ENCODE measurements at regions not wholly inside any gene's neighbourhood (a gene's known extent, or its start where the extent isn't known, plus 50 kb on each side); places are given as distances from the start of the nearest gene placed in this dataset.
"Not testable (repeated sequence)": the region's sequence is repeated elsewhere in the genome, so short reads cannot be mapped to it uniquely, and the experiment has no call there.

DNA sequence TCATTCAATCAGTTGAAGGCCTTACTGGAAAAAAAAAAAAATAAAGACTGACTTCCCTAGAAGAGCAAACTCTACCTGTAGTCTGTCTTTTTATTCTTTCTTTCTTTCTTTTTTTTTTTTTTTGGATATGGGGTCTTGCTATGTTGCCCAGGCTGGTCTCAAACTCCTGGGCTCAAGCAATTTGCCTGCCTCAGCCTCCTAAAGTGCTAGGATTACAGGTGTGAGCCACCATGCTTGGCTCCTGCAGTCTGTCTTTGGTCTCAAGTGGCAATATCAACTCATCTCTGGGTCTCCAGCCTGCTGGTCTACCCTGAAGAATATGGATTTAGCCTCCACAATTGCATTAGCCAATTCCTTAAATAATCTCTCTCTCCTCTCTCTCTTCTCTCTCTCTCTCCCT is 167.7 kb upstream of the P2RY1 start:
- DNase-seq (ENCODE audit: low spot score): no peak

DNA sequence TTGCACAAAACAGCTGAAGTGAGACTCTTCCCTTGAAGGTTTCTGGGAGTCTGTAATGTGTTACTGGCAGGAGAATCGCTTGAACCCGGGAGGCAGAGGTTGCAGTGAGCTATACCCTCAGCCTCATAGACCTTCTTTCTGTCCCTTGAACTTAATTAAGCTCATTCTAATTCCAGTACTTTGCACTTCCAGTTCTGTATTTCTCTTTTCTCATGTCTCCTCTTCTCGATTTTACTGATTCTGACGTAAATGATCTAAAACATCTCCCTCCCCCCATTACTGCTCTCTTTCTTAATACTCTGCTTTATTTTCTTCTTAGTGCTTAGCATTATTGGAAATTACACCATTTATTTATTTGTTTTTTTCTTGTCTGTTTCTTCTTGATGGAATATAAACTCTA is 165.4 kb upstream of the P2RY1 start:
- DNase-seq (ENCODE audit: low spot score): no peak

DNA sequence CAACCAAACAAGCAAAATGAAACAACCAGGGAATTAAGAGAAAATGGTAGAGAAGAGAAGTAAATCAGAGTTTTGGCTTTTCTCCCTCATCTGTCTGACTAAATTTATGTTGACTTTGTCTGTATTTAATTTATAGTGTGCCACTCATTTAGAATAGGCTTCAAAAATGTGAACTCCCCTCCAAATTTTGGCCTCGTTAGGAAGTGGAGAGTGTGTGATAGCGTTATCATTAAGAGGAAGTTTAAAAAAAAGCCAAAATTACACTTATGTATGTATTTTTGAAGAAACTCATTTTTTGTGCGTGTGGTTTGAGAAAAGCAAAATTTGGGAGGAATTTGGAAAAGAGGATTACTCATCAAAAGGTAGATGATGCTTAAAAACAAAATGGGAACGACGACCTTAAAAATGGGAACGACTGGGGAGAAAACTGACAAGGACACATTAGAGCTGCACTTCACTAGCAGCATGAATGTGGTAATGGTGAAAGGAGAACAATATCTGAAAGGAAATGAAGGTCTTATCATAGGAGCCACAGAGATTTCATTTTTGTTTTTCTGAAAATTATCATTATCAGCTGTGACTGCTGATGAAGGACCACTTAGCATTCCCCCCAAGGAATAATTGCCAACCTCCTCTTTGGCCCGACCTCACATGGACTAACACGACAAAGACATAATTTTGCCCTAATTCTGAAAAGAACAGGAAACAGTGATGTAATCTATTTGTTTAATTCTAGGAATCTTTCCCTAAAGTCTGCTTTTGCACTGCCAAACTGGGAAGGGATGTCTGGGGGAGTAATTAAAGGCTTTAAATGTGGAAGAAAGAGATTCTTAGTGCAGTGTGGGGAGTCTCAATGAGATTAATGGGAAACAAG is 163.2 kb upstream of the P2RY1 start:
- no peak for DNase-seq (ENCODE audit: low spot score)

DNA sequence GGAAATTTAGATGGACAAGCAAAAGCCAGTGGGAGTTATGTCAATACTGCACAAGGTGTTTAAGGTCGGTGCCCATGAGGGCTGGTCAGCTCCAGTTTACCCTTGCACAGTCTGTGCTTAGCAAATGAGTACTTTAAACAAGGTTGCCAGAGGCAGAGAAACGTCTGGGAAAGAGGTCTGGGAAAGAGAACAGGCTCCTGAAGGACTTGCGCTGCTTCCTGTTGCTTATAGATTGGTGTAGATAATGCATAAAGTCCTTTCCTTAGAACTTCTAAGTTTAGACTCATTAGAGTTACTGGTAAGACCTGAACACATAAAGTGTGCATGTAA is 162.6 kb upstream of the P2RY1 start:
- no peak for DNase-seq (ENCODE audit: low spot score)

DNA sequence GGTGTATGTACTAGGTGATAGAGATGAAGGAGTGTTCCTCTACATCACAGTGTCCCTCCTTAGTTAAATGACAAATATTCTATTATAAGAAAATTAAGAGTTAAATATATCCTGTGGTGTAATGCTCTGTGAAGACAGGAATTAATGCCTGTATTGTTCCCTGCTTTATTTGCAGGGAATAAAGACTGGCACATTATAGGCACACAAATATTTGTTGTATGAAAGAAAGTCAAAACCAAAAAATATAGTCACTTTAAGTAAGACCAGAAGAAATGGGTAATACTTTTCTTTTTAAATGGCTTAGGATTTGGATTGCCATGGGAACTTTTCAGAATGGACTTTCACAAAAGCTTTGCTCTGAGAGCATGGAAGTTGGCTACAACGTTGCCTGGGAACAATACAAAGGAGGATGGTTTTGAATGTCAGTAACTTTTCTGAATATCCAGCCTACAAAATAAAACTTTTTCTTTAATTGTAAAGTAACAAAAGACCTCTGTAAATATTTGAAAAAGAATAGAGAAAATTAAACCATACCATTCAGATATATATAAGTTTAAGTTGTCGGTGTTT is 158.0 kb upstream of the P2RY1 start:
- DNase-seq (ENCODE audit: low spot score): no peak

DNA sequence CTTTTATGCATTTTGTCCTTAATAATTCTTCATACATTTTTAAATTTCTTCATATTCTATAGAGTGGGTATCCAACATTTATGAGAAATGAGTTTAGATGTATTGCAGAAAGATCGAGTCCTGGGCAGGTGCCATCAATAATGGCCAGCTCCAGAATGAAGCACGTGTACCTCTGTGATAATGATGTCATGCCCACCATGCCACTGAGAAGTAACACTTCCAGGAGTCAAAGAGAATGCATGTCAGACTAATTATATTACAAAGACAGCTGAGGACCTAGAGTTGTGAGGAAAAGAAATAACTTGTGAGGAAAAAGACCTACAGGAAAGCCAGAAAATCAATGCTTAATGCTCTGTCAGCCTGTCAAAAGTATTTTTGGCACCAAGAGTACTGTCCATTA is 157.4 kb upstream of the P2RY1 start:
- no peak for DNase-seq (ENCODE audit: low spot score)

DNA sequence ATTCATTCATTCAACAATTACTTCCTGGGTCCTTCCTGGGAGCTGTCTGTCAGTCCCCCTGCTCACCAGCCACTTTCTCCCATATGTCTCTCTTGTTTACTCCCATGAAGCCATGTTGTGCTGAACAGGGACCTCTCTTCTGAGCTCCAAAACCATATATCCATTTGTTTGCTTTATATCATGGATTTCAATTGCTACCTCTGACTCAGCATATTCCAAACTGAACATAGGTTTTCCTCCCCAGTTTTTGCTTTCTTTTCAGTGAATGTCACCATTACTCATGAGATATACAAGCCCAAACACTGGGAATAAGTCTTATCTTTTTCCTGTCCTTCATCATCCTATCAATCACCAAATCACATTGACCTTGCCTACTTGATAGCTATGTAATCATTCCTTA is 152.5 kb upstream of the P2RY1 start:
- no peak for DNase-seq (ENCODE audit: low spot score)

DNA sequence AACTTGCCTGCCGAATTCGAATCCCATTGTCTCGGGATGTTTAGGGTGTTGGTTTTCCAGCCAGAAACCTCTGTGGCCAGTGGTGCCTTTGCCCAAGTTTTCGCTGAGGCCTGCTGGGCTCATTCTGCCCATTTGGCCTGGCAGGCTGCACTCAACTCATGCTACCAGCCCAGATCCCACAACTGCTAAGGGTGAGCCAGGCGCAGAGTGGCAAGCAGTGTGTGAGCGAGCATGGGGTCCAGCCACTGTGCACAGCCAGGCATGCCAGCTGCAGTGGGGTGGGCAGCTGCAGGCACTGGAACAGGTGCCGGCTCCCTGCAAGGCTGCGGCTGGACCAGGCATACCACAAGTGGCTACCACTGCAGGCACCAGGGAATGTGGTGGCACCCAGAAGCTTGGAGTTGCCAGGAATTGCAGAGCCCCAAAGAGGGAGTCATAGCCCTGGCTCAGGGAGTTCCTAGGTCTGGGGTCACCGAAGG is 151.4 kb upstream of the P2RY1 start:
- no peak for DNase-seq (ENCODE audit: low spot score)

- DNase-seq (ENCODE audit: low spot score): no peak
These were observed 150.7 kb upstream of the P2RY1 start for GRCh38 chr3:152684279-152684678.

DNA sequence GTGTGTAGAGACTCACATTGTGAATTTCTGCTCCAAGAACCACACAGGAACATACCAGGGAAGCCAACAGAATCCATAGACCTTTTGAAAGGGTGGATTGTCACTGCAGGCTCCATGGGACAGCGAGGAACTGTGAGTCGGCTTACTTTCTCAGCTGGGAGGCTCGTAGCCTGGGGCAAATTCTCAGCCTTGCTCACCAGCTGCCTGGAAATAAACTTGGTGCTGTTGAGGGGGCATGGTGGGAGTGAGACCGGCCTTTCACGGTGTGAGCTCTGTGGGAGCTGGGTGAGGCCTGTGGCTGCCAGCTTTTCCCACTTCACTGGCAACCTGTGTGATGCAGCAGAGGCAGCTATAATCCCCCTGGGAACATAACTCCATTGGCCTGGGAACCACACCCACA is 146.6 kb upstream of the P2RY1 start:
- DNase-seq (ENCODE audit: low spot score): no peak

GRCh38 chr3:152692326-152692725 is 142.6 kb upstream of the P2RY1 start:
- DNase-seq (ENCODE audit: low spot score): not testable (repeated sequence)

- DNase-seq (ENCODE audit: low spot score): not testable (repeated sequence)
These were observed 141.2 kb upstream of the P2RY1 start for GRCh38 chr3:152693521-152694250.

DNA sequence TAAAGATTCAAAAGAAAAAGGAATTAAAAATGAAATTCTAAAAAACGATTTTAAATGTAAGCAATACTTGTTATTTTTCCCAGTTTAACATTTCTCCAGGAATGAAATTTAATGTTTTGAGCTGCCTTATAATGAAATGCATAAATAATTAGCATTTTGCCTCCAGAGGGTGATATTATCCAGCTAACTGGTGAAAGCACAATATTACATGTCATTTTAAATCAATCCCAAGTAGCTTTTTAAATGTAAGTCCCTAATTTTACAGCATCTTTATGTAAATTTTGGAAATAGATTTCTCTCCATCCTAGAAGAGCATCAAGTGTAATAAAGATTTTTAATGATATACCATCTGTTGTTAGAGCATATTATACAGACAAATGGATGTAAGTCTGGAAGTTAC is 139.1 kb upstream of the P2RY1 start:
- no peak for DNase-seq (ENCODE audit: low spot score)

DNA sequence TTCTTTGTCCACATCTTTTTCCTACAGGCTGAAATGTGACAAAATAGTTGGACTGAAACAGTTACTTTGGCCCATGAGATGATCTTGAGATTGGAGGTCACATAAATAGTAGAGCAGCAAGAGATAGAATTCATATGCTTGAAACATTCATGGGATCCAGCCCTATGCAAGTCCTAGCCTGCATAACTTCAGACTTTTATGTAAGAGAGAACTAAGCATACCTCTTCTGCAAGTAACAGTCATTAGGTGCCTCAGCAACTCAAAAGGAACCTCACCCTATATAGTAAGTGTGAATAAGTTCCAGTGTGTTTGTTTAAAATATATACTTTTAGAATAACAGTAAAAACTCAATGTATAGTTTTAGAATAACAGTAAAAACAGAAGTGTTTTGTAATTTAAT is 138.0 kb upstream of the P2RY1 start:
- no peak for DNase-seq (ENCODE audit: low spot score)

DNA sequence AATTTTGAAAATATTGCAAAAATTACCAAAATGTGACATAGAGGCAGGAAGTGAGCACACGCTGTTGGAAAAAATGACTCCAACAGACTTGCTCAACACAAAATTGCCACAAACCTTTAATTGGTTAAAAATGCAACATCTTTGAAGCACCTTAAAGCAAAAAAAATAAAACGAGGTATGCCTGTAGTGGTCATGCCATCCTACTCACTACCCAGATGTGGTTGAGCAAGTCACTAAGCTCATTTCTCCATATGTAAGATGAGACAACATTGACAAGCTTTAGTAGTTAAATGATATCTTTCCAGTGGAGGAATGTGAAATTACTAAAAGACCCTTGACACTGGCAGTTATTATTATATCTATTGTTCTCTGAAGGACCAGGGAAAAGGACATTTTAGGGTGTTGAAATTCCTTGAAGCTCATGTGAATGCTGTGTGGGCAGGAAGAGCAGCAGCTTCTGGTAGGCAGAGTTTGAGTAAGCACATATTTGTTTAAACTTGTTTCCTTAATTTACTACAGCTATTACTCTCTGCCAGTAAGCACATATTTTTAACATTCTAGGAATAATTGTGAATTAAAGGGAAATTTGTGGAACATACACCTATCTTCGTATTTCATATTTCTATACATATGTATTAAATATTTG is 131.6 kb upstream of the P2RY1 start:
- no peak for DNase-seq (ENCODE audit: low spot score)

DNA sequence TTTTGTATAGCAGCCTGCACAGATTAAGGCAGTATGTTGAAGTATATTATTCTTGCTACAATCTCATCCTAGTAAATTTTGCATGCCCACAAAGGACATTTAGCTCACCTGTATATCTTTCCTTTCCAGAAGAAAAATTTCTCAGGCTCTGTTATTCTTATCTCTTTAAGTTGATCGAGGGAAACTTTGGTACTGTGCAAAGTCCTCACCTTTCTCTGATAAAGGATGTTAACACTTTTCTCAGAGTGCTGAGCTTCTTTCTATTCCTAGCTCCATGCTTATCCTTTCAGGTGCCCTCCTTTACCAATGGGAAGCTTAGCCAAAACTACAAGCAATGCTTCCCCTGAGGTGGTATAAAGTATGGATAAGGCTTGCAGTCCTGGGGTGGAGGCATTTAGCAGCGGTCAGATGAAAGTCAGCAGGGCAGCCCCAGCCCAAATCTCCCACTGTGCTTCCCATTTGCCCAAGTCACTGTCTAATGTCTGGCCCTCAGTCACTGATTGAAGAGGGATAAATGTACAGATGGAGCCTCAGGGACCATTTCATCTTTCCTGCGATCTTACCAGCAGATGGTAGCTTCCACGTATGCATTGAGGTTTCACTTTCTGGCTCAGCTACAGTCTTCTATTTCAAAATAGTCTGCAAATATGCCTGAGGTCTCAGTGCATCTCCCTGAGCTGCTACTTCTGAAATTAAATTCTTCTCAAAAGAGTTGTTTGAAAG is 127.8 kb upstream of the P2RY1 start:
- DNase-seq (ENCODE audit: low spot score): no peak

GRCh38 chr3:152709659-152710058 is 125.3 kb upstream of the P2RY1 start:
- DNase-seq (ENCODE audit: low spot score): no peak

GRCh38 chr3:152710549-152710948 is 124.4 kb upstream of the P2RY1 start:
- DNase-seq (ENCODE audit: low spot score): no peak

GRCh38 chr3:152713989-152714388 is 120.9 kb upstream of the P2RY1 start:
- DNase-seq (ENCODE audit: low spot score): no peak

- no peak for DNase-seq (ENCODE audit: low spot score)
These were observed 120.4 kb upstream of the P2RY1 start for GRCh38 chr3:152714507-152714906.

DNA sequence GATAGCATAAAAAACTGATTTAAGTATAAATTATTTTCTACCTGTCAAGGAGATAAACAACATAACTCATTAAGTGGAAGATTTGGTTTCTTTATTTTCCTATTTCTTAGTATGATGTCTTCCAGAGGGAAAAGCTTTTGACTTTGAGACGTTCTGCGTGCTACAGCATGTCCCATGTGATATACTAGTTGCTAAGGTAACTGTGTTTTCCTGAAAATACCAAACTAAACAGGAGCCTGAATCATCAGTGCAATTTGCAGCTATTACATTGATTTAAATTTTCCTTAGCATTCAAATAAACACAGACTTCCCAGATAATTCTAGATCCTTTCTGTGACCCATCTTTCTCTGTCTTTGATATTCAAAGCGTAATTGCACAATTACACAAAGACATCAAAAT is 117.7 kb upstream of the P2RY1 start:
- DNase-seq (ENCODE audit: low spot score): no peak

GRCh38 chr3:152718810-152719209 is 116.1 kb upstream of the P2RY1 start:
- no peak for DNase-seq (ENCODE audit: low spot score)

All from RKO (cell line).